ENCODE measurements at regions not wholly inside any gene's neighbourhood (a gene's known extent, or its start where the extent isn't known, plus 50 kb on each side); places are given as distances from the start of the nearest gene placed in this dataset.
"Not testable (repeated sequence)": the region's sequence is repeated elsewhere in the genome, so short reads cannot be mapped to it uniquely, and the experiment has no call there.

DNA sequence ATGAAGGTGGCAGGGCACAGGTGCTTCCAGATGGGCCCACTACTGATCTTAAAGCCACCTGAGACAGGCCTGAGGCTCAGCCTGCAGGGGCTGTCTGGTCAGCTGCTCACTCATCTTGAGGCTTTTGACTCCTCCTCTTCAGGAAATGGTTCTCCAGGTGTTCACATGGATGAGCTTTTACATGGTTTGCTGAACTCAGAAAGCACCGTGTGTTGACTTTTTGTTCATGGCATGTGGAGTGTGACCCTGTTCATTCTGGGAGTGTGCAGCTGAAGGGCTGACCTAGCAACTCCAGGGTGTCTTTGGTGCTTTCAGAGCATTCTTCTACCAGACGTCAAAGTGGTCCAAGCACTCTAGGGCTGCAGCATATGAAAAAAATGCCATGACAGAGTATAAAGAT lies 111.1 kb downstream of the CCNG2 start:
- no peak overlapping the region for H3K4me3 ChIP-seq (ENCODE audit: control insufficient read depth, low read depth, low read length)
- TF ChIP-seq, protein P1, sequence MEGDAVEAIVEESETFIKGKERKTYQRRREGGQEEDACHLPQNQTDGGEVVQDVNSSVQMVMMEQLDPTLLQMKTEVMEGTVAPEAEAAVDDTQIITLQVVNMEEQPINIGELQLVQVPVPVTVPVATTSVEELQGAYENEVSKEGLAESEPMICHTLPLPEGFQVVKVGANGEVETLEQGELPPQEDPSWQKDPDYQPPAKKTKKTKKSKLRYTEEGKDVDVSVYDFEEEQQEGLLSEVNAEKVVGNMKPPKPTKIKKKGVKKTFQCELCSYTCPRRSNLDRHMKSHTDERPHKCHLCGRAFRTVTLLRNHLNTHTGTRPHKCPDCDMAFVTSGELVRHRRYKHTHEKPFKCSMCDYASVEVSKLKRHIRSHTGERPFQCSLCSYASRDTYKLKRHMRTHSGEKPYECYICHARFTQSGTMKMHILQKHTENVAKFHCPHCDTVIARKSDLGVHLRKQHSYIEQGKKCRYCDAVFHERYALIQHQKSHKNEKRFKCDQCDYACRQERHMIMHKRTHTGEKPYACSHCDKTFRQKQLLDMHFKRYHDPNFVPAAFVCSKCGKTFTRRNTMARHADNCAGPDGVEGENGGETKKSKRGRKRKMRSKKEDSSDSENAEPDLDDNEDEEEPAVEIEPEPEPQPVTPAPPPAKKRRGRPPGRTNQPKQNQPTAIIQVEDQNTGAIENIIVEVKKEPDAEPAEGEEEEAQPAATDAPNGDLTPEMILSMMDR (IDR thresholded peaks at IDR 0.05; ENCODE audit: control insufficient read depth, insufficient read depth, low read depth, low read length, missing control alignments): no peak
- DNase-seq (ENCODE audit: low read depth): no peak

DNA sequence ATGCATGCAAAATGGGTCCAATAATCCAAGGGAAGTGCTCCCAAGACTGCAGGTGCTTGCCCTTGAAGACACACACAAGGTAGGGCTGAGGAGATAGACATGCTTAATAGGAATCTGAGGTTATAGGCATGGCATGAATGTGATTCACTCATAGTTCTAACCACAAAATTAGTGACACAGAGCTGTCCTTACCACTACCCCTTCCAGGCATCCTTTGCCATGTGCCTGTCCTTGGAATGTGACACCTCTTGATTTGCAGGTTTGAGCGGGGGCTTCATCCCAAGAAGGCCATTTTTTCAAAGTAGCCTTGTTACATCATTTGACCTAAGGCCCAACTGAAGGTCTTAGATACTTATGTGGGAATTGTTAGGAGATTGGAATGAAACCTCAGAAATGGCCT lies 112.5 kb downstream of the CCNG2 start:
- no peak overlapping the region for H3K4me3 ChIP-seq (ENCODE audit: control insufficient read depth, low read depth, low read length)
- no peak for DNase-seq (ENCODE audit: low read depth)
- TF ChIP-seq, protein P1 (IDR thresholded peaks at IDR 0.05; ENCODE audit: control insufficient read depth, insufficient read depth, low read depth, low read length, missing control alignments): no peak

DNA sequence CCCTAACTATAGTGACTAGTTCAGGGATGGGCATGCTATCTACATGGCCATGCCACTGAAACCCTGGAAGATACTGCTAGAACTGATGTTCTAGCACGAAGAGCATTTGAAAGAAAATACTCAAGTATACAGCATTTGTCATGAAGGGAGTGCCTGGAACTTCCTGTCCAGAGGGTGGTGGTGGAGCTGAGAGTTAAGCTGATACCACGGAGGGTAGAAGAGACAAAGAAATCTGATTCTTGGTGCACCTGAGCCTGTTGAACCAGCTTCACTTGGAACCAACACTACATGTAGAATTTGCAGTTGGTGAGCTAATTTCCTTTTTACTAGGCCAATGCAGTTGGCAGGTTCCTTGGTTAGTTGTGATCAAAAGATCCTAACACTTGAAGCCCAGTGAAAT lies 116.4 kb downstream of the CCNG2 start:
- DNase-seq (ENCODE audit: low read depth): no peak
- TF ChIP-seq, protein P1 (IDR thresholded peaks at IDR 0.05; ENCODE audit: control insufficient read depth, insufficient read depth, low read depth, low read length, missing control alignments): no peak
- no peak overlapping the region for H3K4me3 ChIP-seq (ENCODE audit: control insufficient read depth, low read depth, low read length)

GRCh38 chr4:77279114-77279513 lies 122.1 kb downstream of the CCNG2 start:
- H3K4me3 ChIP-seq (ENCODE audit: control insufficient read depth, low read depth, low read length); DNase-seq (ENCODE audit: low read depth): not testable (repeated sequence)

DNA sequence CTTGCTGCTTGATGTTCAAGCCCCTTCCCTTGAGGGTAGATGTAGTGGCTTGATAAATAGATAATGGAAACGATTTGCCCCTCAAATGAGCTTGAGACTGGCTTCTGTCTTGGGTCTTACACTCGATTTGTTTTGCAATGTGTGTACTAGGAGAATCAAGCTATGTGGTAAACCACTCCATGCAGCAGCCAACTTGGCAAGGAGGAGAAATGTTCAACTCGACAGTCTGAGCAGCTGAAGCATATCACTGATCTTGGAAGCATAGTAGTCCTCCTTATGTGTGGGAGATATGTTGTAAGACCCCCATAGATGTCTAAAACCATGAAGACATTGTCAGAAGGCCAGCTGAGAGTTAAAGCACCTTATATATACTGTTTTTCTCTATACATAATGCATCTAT lies 125.3 kb downstream of the CCNG2 start:
- TF ChIP-seq, protein P1 (IDR thresholded peaks at IDR 0.05; ENCODE audit: control insufficient read depth, insufficient read depth, low read depth, low read length, missing control alignments): no peak

GRCh38 chr4:77284036-77284435 lies 127.0 kb downstream of the CCNG2 start:
- H3K4me3 ChIP-seq (ENCODE audit: control insufficient read depth, low read depth, low read length): no peak overlapping the region
- DNase-seq (ENCODE audit: low read depth): no peak
- TF ChIP-seq, protein P1 (IDR thresholded peaks at IDR 0.05; ENCODE audit: control insufficient read depth, insufficient read depth, low read depth, low read length, missing control alignments): no peak

More for the DNA sequence above, 125.3 kb downstream of the CCNG2 start:
- DNase-seq (ENCODE audit: low read depth): no peak
- H3K4me3 ChIP-seq (ENCODE audit: control insufficient read depth, low read depth, low read length): no peak overlapping the region

- DNase-seq (ENCODE audit: low read depth): no peak
- TF ChIP-seq, protein P1 (IDR thresholded peaks at IDR 0.05; ENCODE audit: control insufficient read depth, insufficient read depth, low read depth, low read length, missing control alignments): no peak
- H3K4me3 ChIP-seq (ENCODE audit: control insufficient read depth, low read depth, low read length): no peak overlapping the region
Measured at GRCh38 chr4:77286906-77287305, 129.9 kb downstream of the CCNG2 start.

Data from AG09309 (cell line).